WTC11 (cell line): ENCODE measurements at regions not wholly inside any gene's neighbourhood (a gene's known extent, or its start where the extent isn't known, plus 50 kb on each side); places are given as distances from the start of the nearest gene placed in this dataset.

Experiments used
- ATAC-seq: fragments of 200-7000 bp; cut with Tn5 transposase; 2 replicates; pipeline ENCODE4 v1.10.0; 2021; ENCODE audit warnings: mild to moderate bottlenecking, moderate library complexity
- CTCF ChIA-PET: fragments of 300-600 bp; sonication (Branson Sonifier 250); formaldehyde crosslinking; loops from one replicate; lab custom pipeline; 2021; ENCODE audit warnings: antibody characterized with exemption; lab: Charles Lee
- POLR2A ChIA-PET: fragments of 350-600 bp; sonication (Branson Sonifier 250); formaldehyde crosslinking; loops from one replicate; lab custom pipeline; 2021; ENCODE audit warnings: antibody characterized with exemption; lab: Charles Lee
- DNase-seq: peaks from one replicate; pipeline ENCODE4 v3.0.0; 2021; ENCODE audit warnings: low spot score
- H3K27ac Mint-ChIP-seq: 2 replicates; pipeline ENCODE4 v1.8.0; 2021; ENCODE audit warnings: mixed read lengths
- H3K27me3 Mint-ChIP-seq: 2 replicates; pipeline ENCODE4 v1.8.0; 2021; ENCODE audit warnings: low read depth, mild to moderate bottlenecking, moderate library complexity, mixed read lengths
- H3K36me3 Mint-ChIP-seq: 2 replicates; pipeline ENCODE4 v1.8.0; 2021; ENCODE audit warnings: mixed read lengths
- H3K4me1 Mint-ChIP-seq: 2 replicates; pipeline ENCODE4 v1.8.0; 2022; ENCODE audit warnings: mixed read lengths
- H3K4me3 Mint-ChIP-seq: 2 replicates; pipeline ENCODE4 v1.8.0; 2021; ENCODE audit warnings: mild to moderate bottlenecking, moderate library complexity, mixed read lengths
- H3K9me3 Mint-ChIP-seq: 2 replicates; pipeline ENCODE4 v1.8.0; 2021; ENCODE audit warnings: mixed read lengths
- ATF1 ChIP-seq: sonication (generic); formaldehyde crosslinking; IDR thresholded peaks from 2 replicates; pipeline ENCODE4 v1.8.1; 2023; ENCODE audit warnings: mild to moderate bottlenecking, moderate library complexity, missing genetic modification reagents
- EMX1 ChIP-seq: fragments of 250-450 bp; sonication (Bioruptor Pico); IDR thresholded peaks from 2 replicates; pipeline ENCODE4 v1.8.0; 2021; ENCODE audit warnings: mild to moderate bottlenecking
- JUN ChIP-seq: sonication (generic); formaldehyde crosslinking; IDR thresholded peaks from 2 replicates; pipeline ENCODE4 v1.8.0; 2023; ENCODE audit warnings: mild to moderate bottlenecking, missing genetic modification reagents
- MXD4 ChIP-seq: fragments of 250-450 bp; sonication (Bioruptor Pico); IDR thresholded peaks from 2 replicates; pipeline ENCODE4 v1.8.0; 2021; ENCODE audit warnings: mild to moderate bottlenecking, moderate library complexity, borderline replicate concordance
- NFYB ChIP-seq: sonication (generic); formaldehyde crosslinking; conservative IDR thresholded peaks from 2 replicates; pipeline ENCODE4 v1.8.0; 2022; ENCODE audit warnings: low read depth, missing genetic modification reagents
- OVOL2 ChIP-seq: fragments of 250-450 bp; sonication (Bioruptor Pico); IDR thresholded peaks from 2 replicates; pipeline ENCODE4 v1.9.0; 2021; ENCODE audit warnings: mild to moderate bottlenecking, borderline replicate concordance
- SMAD3 ChIP-seq: sonication (generic); formaldehyde crosslinking; IDR thresholded peaks from 2 replicates; pipeline ENCODE4 v1.8.0; 2022; ENCODE audit warnings: missing genetic modification reagents, mild to moderate bottlenecking, borderline replicate concordance
- SMAD4 ChIP-seq: sonication (generic); formaldehyde crosslinking; IDR thresholded peaks from 2 replicates; pipeline ENCODE4 v1.8.0; 2022; ENCODE audit warnings: mild to moderate bottlenecking, missing genetic modification reagents
- TEAD4 ChIP-seq: sonication (generic); formaldehyde crosslinking; IDR thresholded peaks from 2 replicates; pipeline ENCODE4 v1.8.0; 2022; ENCODE audit warnings: mild to moderate bottlenecking, missing genetic modification reagents
- ZNF317 ChIP-seq: sonication (generic); formaldehyde crosslinking; IDR thresholded peaks from 2 replicates; pipeline ENCODE4 v1.8.1; 2023; ENCODE audit warnings: low read depth, mild to moderate bottlenecking, moderate library complexity, missing genetic modification reagents, borderline replicate concordance
- ZNF396 ChIP-seq: fragments of 250-450 bp; sonication (Bioruptor Pico); IDR thresholded peaks from 2 replicates; pipeline ENCODE4 v1.8.0; 2021; ENCODE audit warnings: mild to moderate bottlenecking, moderate library complexity, borderline replicate concordance
- ZNF671 ChIP-seq: fragments of 250-450 bp; sonication (Bioruptor Pico); IDR thresholded peaks from 2 replicates; pipeline ENCODE4 v1.8.0; 2021; ENCODE audit warnings: mild to moderate bottlenecking
- TF ChIP-seq, protein P1 (sequence below): sonication (generic); formaldehyde crosslinking; IDR thresholded peaks from 2 replicates; pipeline ENCODE4 v1.8.1; 2023; ENCODE audit warnings: mild to moderate bottlenecking, missing genetic modification reagents, moderate library complexity
- TF ChIP-seq, protein P2 (sequence below): sonication (generic); formaldehyde crosslinking; IDR thresholded peaks from 2 replicates; pipeline ENCODE4 v1.8.1; 2023; ENCODE audit warnings: mild to moderate bottlenecking, moderate library complexity, missing genetic modification reagents
- TF ChIP-seq, protein P3 (sequence below): sonication (generic); formaldehyde crosslinking; IDR thresholded peaks from 2 replicates; pipeline ENCODE4 v1.8.1; 2023; ENCODE audit warnings: mild to moderate bottlenecking, missing genetic modification reagents
- TF ChIP-seq, protein P4 (sequence below): sonication (generic); formaldehyde crosslinking; IDR thresholded peaks from 2 replicates; pipeline ENCODE4 v1.8.1; 2022; ENCODE audit warnings: low read depth, mild to moderate bottlenecking, moderate library complexity, missing genetic modification reagents, borderline replicate concordance
- TF ChIP-seq, protein P5 (sequence below): sonication (generic); formaldehyde crosslinking; IDR thresholded peaks from 2 replicates; pipeline ENCODE4 v1.8.1; 2022; ENCODE audit warnings: mild to moderate bottlenecking, missing genetic modification reagents, moderate library complexity, borderline replicate concordance

DNA sequence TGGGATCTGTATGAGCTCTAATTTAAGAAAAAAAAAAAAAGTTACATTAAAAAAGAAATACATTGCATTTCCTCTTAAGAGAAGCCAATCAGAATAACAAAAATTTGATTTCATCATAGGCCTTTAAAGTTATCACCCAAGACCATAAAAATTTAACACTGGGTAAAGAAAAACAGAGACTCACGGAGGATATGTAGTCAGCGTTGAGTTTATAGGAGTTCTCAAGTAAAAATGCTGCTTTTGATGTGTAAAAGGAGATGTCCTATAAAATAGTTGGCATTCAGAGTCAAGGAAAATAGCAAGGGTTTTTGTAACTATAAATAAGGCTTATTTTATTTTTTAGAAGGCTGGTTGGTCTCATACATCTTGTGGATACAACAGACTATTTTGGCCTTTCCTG, 191.1 kb downstream of the EFNB2 start (continued):
- TF ChIP-seq ATF1 (CRISPR knock-in tag) (no peak), EMX1 (CRISPR knock-in tag) (no peak)
- TF ChIP-seq, protein P1, sequence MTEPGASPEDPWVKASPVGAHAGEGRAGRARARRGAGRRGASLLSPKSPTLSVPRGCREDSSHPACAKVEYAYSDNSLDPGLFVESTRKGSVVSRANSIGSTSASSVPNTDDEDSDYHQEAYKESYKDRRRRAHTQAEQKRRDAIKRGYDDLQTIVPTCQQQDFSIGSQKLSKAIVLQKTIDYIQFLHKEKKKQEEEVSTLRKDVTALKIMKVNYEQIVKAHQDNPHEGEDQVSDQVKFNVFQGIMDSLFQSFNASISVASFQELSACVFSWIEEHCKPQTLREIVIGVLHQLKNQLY (CRISPR knock-in tag) = no peak

DNA sequence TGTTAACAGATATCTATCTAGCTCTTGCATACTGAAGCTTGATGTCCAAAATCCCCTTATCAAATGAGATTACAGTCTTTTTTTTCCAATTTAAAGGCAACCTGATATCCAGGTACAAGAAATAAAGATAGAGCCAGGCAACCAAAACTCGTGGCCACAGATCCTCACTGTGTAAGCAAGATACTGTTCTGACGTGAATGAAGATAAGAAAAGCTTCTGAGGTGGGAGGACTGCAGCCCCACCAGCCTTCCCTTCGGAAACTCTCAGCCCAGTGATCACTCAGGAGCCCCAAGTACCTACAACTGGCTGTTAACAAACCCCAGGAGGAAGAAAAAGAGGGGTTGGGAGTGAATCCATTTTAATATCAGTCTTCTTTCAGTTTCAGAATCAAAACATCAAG, 191.6 kb downstream of the EFNB2 start:
- peak; percentile 73 for ATAC-seq
- Mint-ChIP-seq H3K36me3 (peaks cover 24% of the 10 kb centered on the region), H3K4me1 (peaks cover 31% of the 10 kb centered on the region), H3K4me3 (no peak overlapping the region), H3K9me3 (peaks cover 25% of the 10 kb centered on the region), H3K27me3 (peaks cover 5% of the 10 kb centered on the region; the same call in 1 of the 2 replicates), H3K27ac (no peak overlapping the region)
- ChIA-PET CTCF (no interaction called here), POLR2A (interaction anchor here (0.6 kb wide), 1 partner anchor 25 kb away, joined by 3 read pairs; no protein-coding TSS in a partner anchor)
- DNase-seq = no peak
- TF ChIP-seq OVOL2 (CRISPR knock-in tag) = no peak
- no peak for TF ChIP-seq SMAD4 (CRISPR knock-in tag)
- TF ChIP-seq, protein P2, sequence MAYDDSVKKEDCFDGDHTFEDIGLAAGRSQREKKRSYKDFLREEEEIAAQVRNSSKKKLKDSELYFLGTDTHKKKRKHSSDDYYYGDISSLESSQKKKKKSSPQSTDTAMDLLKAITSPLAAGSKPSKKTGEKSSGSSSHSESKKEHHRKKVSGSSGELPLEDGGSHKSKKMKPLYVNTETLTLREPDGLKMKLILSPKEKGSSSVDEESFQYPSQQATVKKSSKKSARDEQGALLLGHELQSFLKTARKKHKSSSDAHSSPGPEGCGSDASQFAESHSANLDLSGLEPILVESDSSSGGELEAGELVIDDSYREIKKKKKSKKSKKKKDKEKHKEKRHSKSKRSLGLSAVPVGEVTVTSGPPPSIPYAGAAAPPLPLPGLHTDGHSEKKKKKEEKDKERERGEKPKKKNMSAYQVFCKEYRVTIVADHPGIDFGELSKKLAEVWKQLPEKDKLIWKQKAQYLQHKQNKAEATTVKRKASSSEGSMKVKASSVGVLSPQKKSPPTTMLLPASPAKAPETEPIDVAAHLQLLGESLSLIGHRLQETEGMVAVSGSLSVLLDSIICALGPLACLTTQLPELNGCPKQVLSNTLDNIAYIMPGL = no peak
- TF ChIP-seq, protein P3, sequence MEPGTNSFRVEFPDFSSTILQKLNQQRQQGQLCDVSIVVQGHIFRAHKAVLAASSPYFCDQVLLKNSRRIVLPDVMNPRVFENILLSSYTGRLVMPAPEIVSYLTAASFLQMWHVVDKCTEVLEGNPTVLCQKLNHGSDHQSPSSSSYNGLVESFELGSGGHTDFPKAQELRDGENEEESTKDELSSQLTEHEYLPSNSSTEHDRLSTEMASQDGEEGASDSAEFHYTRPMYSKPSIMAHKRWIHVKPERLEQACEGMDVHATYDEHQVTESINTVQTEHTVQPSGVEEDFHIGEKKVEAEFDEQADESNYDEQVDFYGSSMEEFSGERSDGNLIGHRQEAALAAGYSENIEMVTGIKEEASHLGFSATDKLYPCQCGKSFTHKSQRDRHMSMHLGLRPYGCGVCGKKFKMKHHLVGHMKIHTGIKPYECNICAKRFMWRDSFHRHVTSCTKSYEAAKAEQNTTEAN = no peak
- TF ChIP-seq SMAD3 (CRISPR knock-in tag) = no peak
- no peak for TF ChIP-seq ZNF671 (CRISPR knock-in tag)
- TF ChIP-seq TEAD4 = no peak
- TF ChIP-seq NFYB (CRISPR knock-in tag) = no peak
- TF ChIP-seq, protein P4, sequence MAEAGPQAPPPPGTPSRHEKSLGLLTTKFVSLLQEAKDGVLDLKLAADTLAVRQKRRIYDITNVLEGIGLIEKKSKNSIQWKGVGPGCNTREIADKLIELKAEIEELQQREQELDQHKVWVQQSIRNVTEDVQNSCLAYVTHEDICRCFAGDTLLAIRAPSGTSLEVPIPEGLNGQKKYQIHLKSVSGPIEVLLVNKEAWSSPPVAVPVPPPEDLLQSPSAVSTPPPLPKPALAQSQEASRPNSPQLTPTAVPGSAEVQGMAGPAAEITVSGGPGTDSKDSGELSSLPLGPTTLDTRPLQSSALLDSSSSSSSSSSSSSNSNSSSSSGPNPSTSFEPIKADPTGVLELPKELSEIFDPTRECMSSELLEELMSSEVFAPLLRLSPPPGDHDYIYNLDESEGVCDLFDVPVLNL = no peak
- TF ChIP-seq JUN (CRISPR knock-in tag) = no peak
- TF ChIP-seq ZNF396 (CRISPR knock-in tag) = no peak
- TF ChIP-seq MXD4 (CRISPR knock-in tag) = no peak

DNA sequence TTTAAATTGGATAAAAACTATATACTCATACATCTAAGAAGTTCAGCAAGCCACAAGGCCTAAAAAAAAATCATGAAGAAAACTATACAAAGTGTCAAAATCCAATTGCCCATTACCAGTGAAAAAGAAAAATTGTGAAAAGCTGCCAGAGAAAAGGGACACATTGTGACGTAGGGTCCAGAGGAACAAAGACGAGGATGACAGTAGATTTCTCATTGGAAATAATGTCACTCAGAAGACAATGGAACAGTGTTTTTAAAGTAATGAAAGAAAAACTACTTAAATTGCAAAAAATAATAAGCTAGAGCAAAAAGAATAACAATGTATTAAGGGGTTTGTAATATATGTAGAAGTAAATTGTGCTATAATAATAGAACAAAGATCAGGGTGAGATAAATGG, 195.2 kb downstream of the EFNB2 start:
- Mint-ChIP-seq H3K27ac (no peak overlapping the region), H3K4me1 (peaks cover 30% of the 10 kb centered on the region)
- CTCF ChIA-PET = no interaction called here

More for the DNA sequence above, 195.2 kb downstream of the EFNB2 start:
- TF ChIP-seq, protein P5, sequence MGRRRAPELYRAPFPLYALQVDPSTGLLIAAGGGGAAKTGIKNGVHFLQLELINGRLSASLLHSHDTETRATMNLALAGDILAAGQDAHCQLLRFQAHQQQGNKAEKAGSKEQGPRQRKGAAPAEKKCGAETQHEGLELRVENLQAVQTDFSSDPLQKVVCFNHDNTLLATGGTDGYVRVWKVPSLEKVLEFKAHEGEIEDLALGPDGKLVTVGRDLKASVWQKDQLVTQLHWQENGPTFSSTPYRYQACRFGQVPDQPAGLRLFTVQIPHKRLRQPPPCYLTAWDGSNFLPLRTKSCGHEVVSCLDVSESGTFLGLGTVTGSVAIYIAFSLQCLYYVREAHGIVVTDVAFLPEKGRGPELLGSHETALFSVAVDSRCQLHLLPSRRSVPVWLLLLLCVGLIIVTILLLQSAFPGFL = no peak
- peak; percentile 98 for TF ChIP-seq ZNF317
- no peak for DNase-seq
- ATAC-seq = no peak
- Mint-ChIP-seq H3K36me3 (peaks cover 31% of the 10 kb centered on the region), H3K27me3 (no peaks in the 10 kb centered on the region), H3K4me3 (no peak overlapping the region), H3K9me3 (peaks cover 35% of the 10 kb centered on the region)
- POLR2A ChIA-PET = no interaction called here
